Upper lobe of left lung (tissue), 4 donors: ENCODE measurements at regions not wholly inside any gene's neighbourhood (a gene's known extent, or its start where the extent isn't known, plus 50 kb on each side); places are given as distances from the start of the nearest gene placed in this dataset.

Source experiments
- EP300 ChIP-seq, 4 donors: sonication (generic); formaldehyde crosslinking; IDR thresholded peaks; one replicate each; pipeline ENCODE4 v1.5.1; 2017; ENCODE audit warnings: antibody characterized with exemption in 4 of 4, control low read depth in 2 of 4
- TF ChIP-seq, protein P1 (sequence below), 6 experiments: fragments of 450-650 bp in 4 of 6; fragments of 200-600 bp in 2 of 6; sonication (generic) in 2 of 6; IDR thresholded peaks; one replicate each; pipeline ENCODE4 v1.5.1; 2016 to 2019; ENCODE audit warnings: antibody characterized with exemption in 6 of 6

DNA sequence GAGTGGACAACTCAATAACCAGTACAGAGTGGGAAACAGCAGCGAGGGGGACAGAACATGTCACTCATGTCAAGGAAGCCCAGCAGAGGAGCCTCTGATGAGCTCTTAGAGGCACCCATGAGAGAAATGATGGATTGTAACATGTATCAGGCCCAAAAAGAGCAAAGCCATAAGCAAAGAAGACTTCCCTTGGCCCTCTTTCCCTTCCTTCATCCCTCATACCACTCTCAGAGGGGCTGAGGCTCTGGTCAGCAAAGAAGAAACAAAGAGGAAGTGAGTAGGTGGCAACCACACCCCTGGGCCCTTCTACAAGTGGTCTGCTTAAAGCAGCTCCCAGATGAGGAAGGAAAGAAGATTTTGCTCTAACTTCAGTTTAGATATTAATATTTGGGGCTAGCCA is 112.8 kb downstream of the CDC42EP3 start:
- TF ChIP-seq, protein P1, sequence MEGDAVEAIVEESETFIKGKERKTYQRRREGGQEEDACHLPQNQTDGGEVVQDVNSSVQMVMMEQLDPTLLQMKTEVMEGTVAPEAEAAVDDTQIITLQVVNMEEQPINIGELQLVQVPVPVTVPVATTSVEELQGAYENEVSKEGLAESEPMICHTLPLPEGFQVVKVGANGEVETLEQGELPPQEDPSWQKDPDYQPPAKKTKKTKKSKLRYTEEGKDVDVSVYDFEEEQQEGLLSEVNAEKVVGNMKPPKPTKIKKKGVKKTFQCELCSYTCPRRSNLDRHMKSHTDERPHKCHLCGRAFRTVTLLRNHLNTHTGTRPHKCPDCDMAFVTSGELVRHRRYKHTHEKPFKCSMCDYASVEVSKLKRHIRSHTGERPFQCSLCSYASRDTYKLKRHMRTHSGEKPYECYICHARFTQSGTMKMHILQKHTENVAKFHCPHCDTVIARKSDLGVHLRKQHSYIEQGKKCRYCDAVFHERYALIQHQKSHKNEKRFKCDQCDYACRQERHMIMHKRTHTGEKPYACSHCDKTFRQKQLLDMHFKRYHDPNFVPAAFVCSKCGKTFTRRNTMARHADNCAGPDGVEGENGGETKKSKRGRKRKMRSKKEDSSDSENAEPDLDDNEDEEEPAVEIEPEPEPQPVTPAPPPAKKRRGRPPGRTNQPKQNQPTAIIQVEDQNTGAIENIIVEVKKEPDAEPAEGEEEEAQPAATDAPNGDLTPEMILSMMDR (IDR thresholded peaks at IDR 0.05): no peak
- TF ChIP-seq EP300 (IDR thresholded peaks at IDR 0.05): no peak
